ENCODE measurements at regions not wholly inside any gene's neighbourhood (a gene's known extent, or its start where the extent isn't known, plus 50 kb on each side); places are given as distances from the start of the nearest gene placed in this dataset.

GRCh38 chr2:158902005-158902398 is 66.4 kb upstream of the TANC1 start:
- H4K20me1 ChIP-seq (replicated peaks; ENCODE audit: control insufficient read depth, extremely low read depth, insufficient read depth, low read length): no peaks in the 10 kb centered on the region
- H3K4me2 ChIP-seq (ENCODE audit: insufficient read depth, low read length): no peak overlapping the region
- no peak overlapping the region for H3K9ac ChIP-seq (replicated peaks; ENCODE audit: extremely low read depth, insufficient read depth, low read length)
- FAIRE-seq (no peak), DNase-seq (ENCODE audit: low read depth, low spot score) (no peak)
- no TSS peak for BruUV-seq (replicated peaks)
- no peak overlapping the region for H2AFZ ChIP-seq (ENCODE audit: low read depth, low read length)
- no peaks in the 10 kb centered on the region for H3K4me1 ChIP-seq (ENCODE audit: control insufficient read depth, extremely low read depth, insufficient read depth, low read length)
- no peaks in the 10 kb centered on the region for H3K9me3 ChIP-seq (replicated peaks; ENCODE audit: control insufficient read depth, insufficient read depth, low read length)
- CTCF ChIA-PET: interaction anchor here (0.6 to 8.8 kb wide), 8 partner anchors 52 to 267 kb away, joined by 3 to 104 read pairs (median 4); partner anchors contain the start of gene TANC1
- no peak overlapping the region for H3K27ac ChIP-seq (ENCODE audit: insufficient read depth, low read depth, low read length)
- no peak overlapping the region for H3K4me3 ChIP-seq (replicated peaks in 1 of 3; ENCODE audit: insufficient read depth in 1 of 3, low read depth in 1 of 3, low read length in 3 of 3)
- no peaks in the 10 kb centered on the region for H3K79me2 ChIP-seq (ENCODE audit: control insufficient read depth, insufficient read depth, low read length)
- H3K27me3 ChIP-seq (ENCODE audit: control insufficient read depth in 2 of 2, insufficient read depth in 2 of 2, low read length in 2 of 2): no peaks in the 10 kb centered on the region
- dilution Hi-C loops (cut with MboI; ENCODE audit: extremely low pct_ligation_motif_present, low sequenced_read_pairs) (no loop called here), intact Hi-C loops (cut with micrococcal nuclease) (no loop called here)
- TF ChIP-seq EZH2 (IDR thresholded peaks at IDR 0.05; ENCODE audit: borderline replicate concordance, low read depth, low read length, severe bottlenecking): no peak
- TF ChIP-seq CTCF (IDR thresholded peaks at IDR 0.05; ENCODE audit: extremely low read depth in 1 of 2, insufficient read depth in 1 of 2, low read depth in 1 of 2, low read length in 2 of 2): no peak
- no peaks in the 10 kb centered on the region for H3K9me1 ChIP-seq (replicated peaks; ENCODE audit: control insufficient read depth, extremely low read depth, insufficient read depth, low read length)
- no peaks in the 10 kb centered on the region for H3K36me3 ChIP-seq (ENCODE audit: control insufficient read depth in 2 of 2, extremely low read depth in 1 of 2, insufficient read depth in 2 of 2, low read length in 2 of 2)
- POLR2A ChIA-PET: no interaction called here

DNA sequence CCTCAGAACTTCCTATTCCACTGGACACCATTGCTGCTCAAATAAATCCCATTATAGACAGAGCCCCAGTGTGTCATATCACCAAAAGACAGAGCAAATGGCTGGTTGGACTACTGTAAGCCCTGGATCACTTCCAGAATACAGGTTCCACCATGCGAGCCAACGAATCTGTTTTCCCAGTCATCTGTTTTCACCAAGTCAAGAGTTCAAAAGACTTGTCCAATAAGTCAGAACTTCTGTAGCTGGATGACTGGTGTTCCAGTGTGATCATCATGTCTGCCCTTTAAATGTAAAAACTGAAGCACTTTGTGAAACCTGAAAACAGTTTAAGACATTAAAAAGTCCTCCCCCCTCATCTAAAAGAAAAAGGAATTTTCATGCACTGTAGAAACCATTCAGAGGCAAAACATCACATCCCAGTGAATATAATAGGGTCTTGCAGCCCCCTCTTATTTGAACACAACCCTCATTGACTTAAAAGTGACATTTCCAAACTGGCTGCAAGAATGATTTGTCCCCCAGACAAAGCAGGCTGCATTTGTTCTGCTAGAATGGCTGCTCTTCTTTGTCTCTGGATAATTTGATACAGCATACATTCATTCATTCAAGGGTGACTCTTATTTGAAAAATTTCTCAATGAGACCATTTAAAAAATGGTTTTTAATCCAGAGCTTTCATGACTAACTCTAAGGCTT is 64.6 kb upstream of the TANC1 start:
- no peak overlapping the region for H3K4me2 ChIP-seq (ENCODE audit: insufficient read depth, low read length)
- no peaks in the 10 kb centered on the region for H3K9me1 ChIP-seq (replicated peaks; ENCODE audit: control insufficient read depth, extremely low read depth, insufficient read depth, low read length)
- H3K79me2 ChIP-seq (ENCODE audit: control insufficient read depth, insufficient read depth, low read length): no peaks in the 10 kb centered on the region
- intact Hi-C loops (cut with micrococcal nuclease): no loop called here
- dilution Hi-C loops (cut with MboI; ENCODE audit: extremely low pct_ligation_motif_present, low sequenced_read_pairs): no loop called here
- H4K20me1 ChIP-seq (replicated peaks; ENCODE audit: control insufficient read depth, extremely low read depth, insufficient read depth, low read length): no peaks in the 10 kb centered on the region
- TF ChIP-seq JUN (IDR thresholded peaks at IDR 0.05; ENCODE audit: borderline replicate concordance, insufficient read depth, insufficient read length, low read depth) (no peak), FOS (IDR thresholded peaks at IDR 0.05; ENCODE audit: borderline replicate concordance, insufficient read depth, low read length) (no peak), CTCF (IDR thresholded peaks at IDR 0.05; ENCODE audit: extremely low read depth in 1 of 2, insufficient read depth in 1 of 2, low read depth in 1 of 2, low read length in 2 of 2) (no peak), EZH2 (IDR thresholded peaks at IDR 0.05; ENCODE audit: borderline replicate concordance, low read depth, low read length, severe bottlenecking) (no peak), POLR2A (IDR thresholded peaks at IDR 0.05; ENCODE audit: low read depth, low read length) (no peak), MAX (IDR thresholded peaks at IDR 0.05; ENCODE audit: insufficient read depth, insufficient read length) (no peak), POLR2AphosphoS5 (IDR thresholded peaks at IDR 0.05; ENCODE audit: insufficient read depth, low read depth, low read length) (no peak), MYC (IDR thresholded peaks at IDR 0.05; ENCODE audit: low read depth, low read length) (no peak), GATA2 (IDR thresholded peaks at IDR 0.05; ENCODE audit: insufficient read depth, insufficient read length, low read depth, low read length) (no peak)
- no TSS peak for BruUV-seq (replicated peaks)
- no peak overlapping the region for H3K4me3 ChIP-seq (replicated peaks in 1 of 3; ENCODE audit: insufficient read depth in 1 of 3, low read depth in 1 of 3, low read length in 3 of 3)
- H3K9ac ChIP-seq (replicated peaks; ENCODE audit: extremely low read depth, insufficient read depth, low read length): no peak overlapping the region
- no peak overlapping the region for H2AFZ ChIP-seq (ENCODE audit: low read depth, low read length)
- POLR2A ChIA-PET: interaction anchor here (0.7 kb wide), 1 partner anchor 296 kb away, joined by 3 read pairs; no protein-coding TSS in a partner anchor
- H3K27ac ChIP-seq (ENCODE audit: insufficient read depth, low read depth, low read length): no peak overlapping the region
- DNase-seq (ENCODE audit: low read depth, low spot score) (no peak), FAIRE-seq (no peak)
- CTCF ChIA-PET: interaction anchor here (0.8 to 8.8 kb wide), 6 partner anchors 9 to 265 kb away, joined by 3 to 104 read pairs (median 4); no protein-coding TSS in a partner anchor
- H3K4me1 ChIP-seq (ENCODE audit: control insufficient read depth, extremely low read depth, insufficient read depth, low read length): no peaks in the 10 kb centered on the region
- H3K9me3 ChIP-seq (replicated peaks; ENCODE audit: control insufficient read depth, insufficient read depth, low read length): no peaks in the 10 kb centered on the region
- H3K36me3 ChIP-seq (ENCODE audit: control insufficient read depth in 2 of 2, extremely low read depth in 1 of 2, insufficient read depth in 2 of 2, low read length in 2 of 2): no peaks in the 10 kb centered on the region
- no peaks in the 10 kb centered on the region for H3K27me3 ChIP-seq (ENCODE audit: control insufficient read depth in 2 of 2, insufficient read depth in 2 of 2, low read length in 2 of 2)

Measured in endothelial cell of umbilical vein (primary cell).